ENCODE measurements at regions not wholly inside any gene's neighbourhood (a gene's known extent, or its start where the extent isn't known, plus 50 kb on each side); places are given as distances from the start of the nearest gene placed in this dataset.

GRCh38 chr1:29398431-29398830 is 162.1 kb downstream of the PTPRU start:
- TF ChIP-seq ZNF8 (CRISPR knock-in tag; IDR thresholded peaks at IDR 0.05) (no peak), PATZ1 (CRISPR knock-in tag; IDR thresholded peaks at IDR 0.05; ENCODE audit: borderline replicate concordance) (no peak), TOX (CRISPR knock-in tag; IDR thresholded peaks at IDR 0.05; ENCODE audit: borderline replicate concordance) (no peak), ESRRG (CRISPR knock-in tag; IDR thresholded peaks at IDR 0.05) (no peak), CSDC2 (CRISPR knock-in tag; IDR thresholded peaks at IDR 0.05) (no peak), ZNF565 (CRISPR knock-in tag; conservative IDR thresholded peaks at IDR 0.05; ENCODE audit: low read depth) (no peak), OSR1 (CRISPR knock-in tag; IDR thresholded peaks at IDR 0.05) (no peak), ZFP30 (CRISPR knock-in tag; IDR thresholded peaks at IDR 0.05) (no peak), CREB5 (CRISPR knock-in tag; IDR thresholded peaks at IDR 0.05; ENCODE audit: low read depth) (no peak), ARNTL (CRISPR knock-in tag; IDR thresholded peaks at IDR 0.05; ENCODE audit: borderline replicate concordance, low read depth) (no peak), TSHZ2 (CRISPR knock-in tag; IDR thresholded peaks at IDR 0.05) (no peak), ZC3H10 (CRISPR knock-in tag; IDR thresholded peaks at IDR 0.05) (no peak)
